HL-60 (cell line): ENCODE measurements at regions not wholly inside any gene's neighbourhood (a gene's known extent, or its start where the extent isn't known, plus 50 kb on each side); places are given as distances from the start of the nearest gene placed in this dataset.
A peak's percentile ranks its signal among the peaks of the same experiment; 100 is the strongest.

ENCODE experiments used
- DNase-seq, 2 experiments: peaks; one replicate each; pipeline ENCODE4 v3.0.0-alpha.2; 2010 to 2020; ENCODE audit warnings: low read depth in 1 of 2, low spot score in 1 of 2
- H3K27ac ChIP-seq: fragments of 250-450 bp; sonication (Bioruptor Pico); replicated peaks from 2 replicates; pipeline ENCODE4 v1.5.1; 2020; ENCODE audit warnings: mild to moderate bottlenecking, moderate library complexity
- H3K27me3 ChIP-seq: fragments of 250-450 bp; sonication (Bioruptor Pico); 2 replicates; pipeline ENCODE4 v1.5.1; 2021; ENCODE audit warnings: mild to moderate bottlenecking, moderate library complexity; ENCODE audit not compliant: insufficient read depth, poor library complexity, severe bottlenecking
- H3K4me3 ChIP-seq: replicated peaks from 2 replicates; pipeline ENCODE4 v1.5.1; 2011; ENCODE audit warnings: mild to moderate bottlenecking, control low read depth, low read length; ENCODE audit not compliant: insufficient read depth
- CTCF ChIP-seq: IDR thresholded peaks from one replicate; pipeline ENCODE4 v1.5.1; 2011; ENCODE audit warnings: low read length, control low read depth, inconsistent platforms; ENCODE audit not compliant: insufficient read depth
- GABPA ChIP-seq: IDR thresholded peaks from 2 replicates; pipeline ENCODE4 v1.6.1; 2012; ENCODE audit warnings: low read depth
- POLR2AphosphoS5 ChIP-seq: IDR thresholded peaks from 2 replicates; pipeline ENCODE4 v1.6.1; 2012; ENCODE audit warnings: low read depth
- REST ChIP-seq: IDR thresholded peaks from 2 replicates; pipeline ENCODE4 v1.6.1; 2012; ENCODE audit warnings: low read depth; ENCODE audit not compliant: insufficient replicate concordance
- SPI1 ChIP-seq: IDR thresholded peaks from 2 replicates; pipeline ENCODE4 v1.6.1; 2012; ENCODE audit warnings: low read depth, mild to moderate bottlenecking, borderline replicate concordance

GRCh38 chr5:54362992-54363625, 52.7 kb upstream of the ARL15 start:
- H3K27ac ChIP-seq: no peak overlapping the region
- TF ChIP-seq GABPA (no peak), SPI1 (peak; percentile 52)
- no peaks in the 10 kb centered on the region for H3K27me3 ChIP-seq
- no peak for DNase-seq
- H3K4me3 ChIP-seq: no peak overlapping the region

- H3K4me3 ChIP-seq: no peak overlapping the region
- no peaks in the 10 kb centered on the region for H3K27me3 ChIP-seq
- no peak for DNase-seq
- H3K27ac ChIP-seq: no peak overlapping the region
- TF ChIP-seq SPI1 (no peak), GABPA (no peak), CTCF (no peak), POLR2AphosphoS5 (no peak), REST (no peak)
Measured at GRCh38 chr5:54362434-54362833, 52.1 kb upstream of the ARL15 start.

GRCh38 chr5:54361691-54362411, 51.5 kb upstream of the ARL15 start:
- no peak overlapping the region for H3K27ac ChIP-seq
- no peaks in the 10 kb centered on the region for H3K27me3 ChIP-seq
- DNase-seq: no peak
- TF ChIP-seq SPI1 (no peak), POLR2AphosphoS5 (no peak), REST (no peak), CTCF (no peak), GABPA (no peak)
- no peak overlapping the region for H3K4me3 ChIP-seq

GRCh38 chr5:54360925-54361662, 50.7 kb upstream of the ARL15 start:
- no peak overlapping the region for H3K27ac ChIP-seq
- H3K4me3 ChIP-seq: no peak overlapping the region
- no peaks in the 10 kb centered on the region for H3K27me3 ChIP-seq
- TF ChIP-seq REST: no peak
- DNase-seq: no peak
